ENCODE measurements at regions not wholly inside any gene's neighbourhood (a gene's known extent, or its start where the extent isn't known, plus 50 kb on each side); places are given as distances from the start of the nearest gene placed in this dataset.
A peak's percentile ranks its signal among the peaks of the same experiment; 100 is the strongest.

- peaks cover 54% of the 10 kb centered on the region for H3K4me1 Mint-ChIP-seq (ENCODE audit: low read depth, unreplicated experiment)
- no peaks in the 10 kb centered on the region for H4K20me1 ChIP-seq (ENCODE audit: insufficient read depth, low read length)
- FAIRE-seq: no peak
- no peaks in the 10 kb centered on the region for H3K9me3 ChIP-seq (ENCODE audit: insufficient read depth, low read depth, low read length)
- peak overlapping the region; percentile 95 for H3K27ac Mint-ChIP-seq (ENCODE audit: unreplicated experiment)
- peaks cover 1% of the 10 kb centered on the region for H3K36me3 Mint-ChIP-seq (ENCODE audit: low read depth, unreplicated experiment)
- no peak overlapping the region for H2AFZ ChIP-seq (ENCODE audit: low read depth, low read length)
- no peaks in the 10 kb centered on the region for H3K27me3 Mint-ChIP-seq (ENCODE audit: low read depth, unreplicated experiment)
- peak overlapping the region; percentile 60 for H3K9ac ChIP-seq (ENCODE audit: low read length)
- peaks cover 4% of the 10 kb centered on the region for H3K9me3 Mint-ChIP-seq (ENCODE audit: unreplicated experiment)
- TF ChIP-seq CTCF (IDR thresholded peaks at IDR 0.05; ENCODE audit: insufficient read depth, low read depth, low read length) (no peak), EZH2 (IDR thresholded peaks at IDR 0.05; ENCODE audit: insufficient read depth, low read length) (no peak)
- H3K4me3 ChIP-seq (ENCODE audit: insufficient read depth, low read depth, low read length): no peak overlapping the region
- no peaks in the 10 kb centered on the region for H3K36me3 ChIP-seq (ENCODE audit: insufficient read depth, low read length)
- DNase-seq (ENCODE audit: low read depth): no peak
- peak overlapping the region; percentile 72 for H3K27ac ChIP-seq (ENCODE audit: low read depth, low read length)
- no peak overlapping the region for H3K4me3 Mint-ChIP-seq (ENCODE audit: unreplicated experiment)
- H3K27me3 ChIP-seq (ENCODE audit: insufficient read depth, low read length): no peaks in the 10 kb centered on the region
- H3K4me2 ChIP-seq (ENCODE audit: low read length): no peak overlapping the region
- no peaks in the 10 kb centered on the region for H3K79me2 ChIP-seq (ENCODE audit: insufficient read depth, low read length)
- H3K4me1 ChIP-seq (ENCODE audit: insufficient read depth, low read length): peaks cover 32% of the 10 kb centered on the region
Observed at GRCh38 chr20:11234181-11234580, 560.4 kb upstream of the JAG1 start.

GRCh38 chr20:11234608-11235007, 560.8 kb upstream of the JAG1 start:
- H3K27me3 Mint-ChIP-seq (ENCODE audit: low read depth, unreplicated experiment): no peaks in the 10 kb centered on the region
- FAIRE-seq (no peak), DNase-seq (ENCODE audit: low read depth) (no peak)
- no peak overlapping the region for H2AFZ ChIP-seq (ENCODE audit: low read depth, low read length)
- peaks cover 1% of the 10 kb centered on the region for H3K36me3 Mint-ChIP-seq (ENCODE audit: low read depth, unreplicated experiment)
- H4K20me1 ChIP-seq (ENCODE audit: insufficient read depth, low read length): no peaks in the 10 kb centered on the region
- peak overlapping the region; percentile 60 for H3K9ac ChIP-seq (ENCODE audit: low read length)
- H3K36me3 ChIP-seq (ENCODE audit: insufficient read depth, low read length): no peaks in the 10 kb centered on the region
- no peak overlapping the region for H3K4me3 Mint-ChIP-seq (ENCODE audit: unreplicated experiment)
- peak overlapping the region; percentile 72 for H3K27ac ChIP-seq (ENCODE audit: low read depth, low read length)
- H3K4me3 ChIP-seq (ENCODE audit: insufficient read depth, low read depth, low read length): no peak overlapping the region
- H3K79me2 ChIP-seq (ENCODE audit: insufficient read depth, low read length): no peaks in the 10 kb centered on the region
- peaks cover 28% of the 10 kb centered on the region for H3K4me1 ChIP-seq (ENCODE audit: insufficient read depth, low read length)
- H3K9me3 Mint-ChIP-seq (ENCODE audit: unreplicated experiment): peaks cover 4% of the 10 kb centered on the region
- H3K4me2 ChIP-seq (ENCODE audit: low read length): peak overlapping the region; percentile 51
- no peaks in the 10 kb centered on the region for H3K27me3 ChIP-seq (ENCODE audit: insufficient read depth, low read length)
- H3K9me3 ChIP-seq (ENCODE audit: insufficient read depth, low read depth, low read length): no peaks in the 10 kb centered on the region
- peaks cover 51% of the 10 kb centered on the region for H3K4me1 Mint-ChIP-seq (ENCODE audit: low read depth, unreplicated experiment)
- H3K27ac Mint-ChIP-seq (ENCODE audit: unreplicated experiment): peak overlapping the region; percentile 95
- TF ChIP-seq CTCF (IDR thresholded peaks at IDR 0.05; ENCODE audit: insufficient read depth, low read depth, low read length) (no peak), EZH2 (IDR thresholded peaks at IDR 0.05; ENCODE audit: insufficient read depth, low read length) (no peak)

- H4K20me1 ChIP-seq (ENCODE audit: insufficient read depth, low read length): no peaks in the 10 kb centered on the region
- Mint-ChIP-seq H3K27ac (ENCODE audit: unreplicated experiment) (peak overlapping the region; percentile 95), H3K9me3 (ENCODE audit: unreplicated experiment) (peaks cover 4% of the 10 kb centered on the region), H3K36me3 (ENCODE audit: low read depth, unreplicated experiment) (peaks cover 1% of the 10 kb centered on the region), H3K27me3 (ENCODE audit: low read depth, unreplicated experiment) (no peaks in the 10 kb centered on the region), H3K4me3 (ENCODE audit: unreplicated experiment) (no peak overlapping the region), H3K4me1 (ENCODE audit: low read depth, unreplicated experiment) (peaks cover 46% of the 10 kb centered on the region)
- no peaks in the 10 kb centered on the region for H3K27me3 ChIP-seq (ENCODE audit: insufficient read depth, low read length)
- no peak overlapping the region for H2AFZ ChIP-seq (ENCODE audit: low read depth, low read length)
- H3K4me1 ChIP-seq (ENCODE audit: insufficient read depth, low read length): peaks cover 24% of the 10 kb centered on the region
- H3K27ac ChIP-seq (ENCODE audit: low read depth, low read length): peak overlapping the region; percentile 72
- no peaks in the 10 kb centered on the region for H3K36me3 ChIP-seq (ENCODE audit: insufficient read depth, low read length)
- TF ChIP-seq EZH2 (IDR thresholded peaks at IDR 0.05; ENCODE audit: insufficient read depth, low read length) (no peak), CTCF (IDR thresholded peaks at IDR 0.05; ENCODE audit: insufficient read depth, low read depth, low read length) (no peak)
- FAIRE-seq (no peak), DNase-seq (ENCODE audit: low read depth) (peak; percentile 93)
- H3K4me2 ChIP-seq (ENCODE audit: low read length): peak overlapping the region; percentile 51
- no peaks in the 10 kb centered on the region for H3K79me2 ChIP-seq (ENCODE audit: insufficient read depth, low read length)
- peak overlapping the region; percentile 60 for H3K9ac ChIP-seq (ENCODE audit: low read length)
- H3K9me3 ChIP-seq (ENCODE audit: insufficient read depth, low read depth, low read length): no peaks in the 10 kb centered on the region
- no peak overlapping the region for H3K4me3 ChIP-seq (ENCODE audit: insufficient read depth, low read depth, low read length)
Observed at GRCh38 chr20:11235058-11235457, 561.3 kb upstream of the JAG1 start.
